Upper lobe of left lung (tissue), 4 donors: ENCODE measurements at regions not wholly inside any gene's neighbourhood (a gene's known extent, or its start where the extent isn't known, plus 50 kb on each side); places are given as distances from the start of the nearest gene placed in this dataset.

Source experiments
- CTCF ChIP-seq, 6 experiments: fragments of 450-650 bp in 4 of 6; fragments of 200-600 bp in 2 of 6; sonication (generic) in 2 of 6; IDR thresholded peaks; one replicate each; pipeline ENCODE4 v1.5.1; 2016 to 2019; ENCODE audit warnings: antibody characterized with exemption in 6 of 6
- POLR2A ChIP-seq, 4 donors: fragments of 450-650 bp; IDR thresholded peaks; one replicate each; pipeline ENCODE4 v1.5.1; 2016 to 2017; ENCODE audit warnings: antibody characterized with exemption in 4 of 4, mild to moderate bottlenecking in 2 of 4
- POLR2AphosphoS5 ChIP-seq, 2 donors: sonication (generic); formaldehyde crosslinking; IDR thresholded peaks; one replicate each; pipeline ENCODE4 v1.5.1; 2017; ENCODE audit warnings: antibody characterized with exemption in 2 of 2

- TF ChIP-seq POLR2A (IDR thresholded peaks at IDR 0.05), result no peak
- no peak for TF ChIP-seq POLR2AphosphoS5 (IDR thresholded peaks at IDR 0.05)
- TF ChIP-seq CTCF (IDR thresholded peaks at IDR 0.05), result no peak
Observed at GRCh38 chr14:53634793-53635192, 321.8 kb downstream of the BMP4 start.
